NCI-H2227 (cell line): ENCODE measurements at regions not wholly inside any gene's neighbourhood (a gene's known extent, or its start where the extent isn't known, plus 50 kb on each side); places are given as distances from the start of the nearest gene placed in this dataset.
"Not testable (repeated sequence)": the region's sequence is repeated elsewhere in the genome, so short reads cannot be mapped to it uniquely, and the experiment has no call there.

Experiments used
- DNase-seq: peaks from one replicate; lab custom pipeline; 2025; ENCODE audit not compliant: unreplicated experiment; lab: John Stamatoyannopoulos, UW

DNA sequence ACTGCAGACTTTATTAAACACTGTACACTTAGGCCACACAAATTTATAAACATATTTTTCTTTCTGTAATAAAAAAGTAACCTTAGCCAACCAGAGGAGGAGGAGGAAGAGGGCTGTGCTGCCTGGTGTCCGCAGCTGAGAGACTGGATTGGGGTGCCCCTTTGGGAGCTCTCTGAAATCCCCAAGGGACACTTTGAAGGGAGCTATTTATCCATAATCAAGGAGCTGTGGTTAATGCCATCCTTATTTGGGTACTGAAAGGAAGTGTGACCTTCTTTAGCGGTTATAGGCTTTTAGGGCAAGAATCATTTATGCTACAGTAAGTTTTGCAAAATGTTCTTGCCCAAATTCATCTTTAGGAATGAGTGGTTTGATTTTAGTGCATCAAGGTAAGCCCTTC lies 125.8 kb downstream of the RASSF10 start:
- DNase-seq = no peak

DNA sequence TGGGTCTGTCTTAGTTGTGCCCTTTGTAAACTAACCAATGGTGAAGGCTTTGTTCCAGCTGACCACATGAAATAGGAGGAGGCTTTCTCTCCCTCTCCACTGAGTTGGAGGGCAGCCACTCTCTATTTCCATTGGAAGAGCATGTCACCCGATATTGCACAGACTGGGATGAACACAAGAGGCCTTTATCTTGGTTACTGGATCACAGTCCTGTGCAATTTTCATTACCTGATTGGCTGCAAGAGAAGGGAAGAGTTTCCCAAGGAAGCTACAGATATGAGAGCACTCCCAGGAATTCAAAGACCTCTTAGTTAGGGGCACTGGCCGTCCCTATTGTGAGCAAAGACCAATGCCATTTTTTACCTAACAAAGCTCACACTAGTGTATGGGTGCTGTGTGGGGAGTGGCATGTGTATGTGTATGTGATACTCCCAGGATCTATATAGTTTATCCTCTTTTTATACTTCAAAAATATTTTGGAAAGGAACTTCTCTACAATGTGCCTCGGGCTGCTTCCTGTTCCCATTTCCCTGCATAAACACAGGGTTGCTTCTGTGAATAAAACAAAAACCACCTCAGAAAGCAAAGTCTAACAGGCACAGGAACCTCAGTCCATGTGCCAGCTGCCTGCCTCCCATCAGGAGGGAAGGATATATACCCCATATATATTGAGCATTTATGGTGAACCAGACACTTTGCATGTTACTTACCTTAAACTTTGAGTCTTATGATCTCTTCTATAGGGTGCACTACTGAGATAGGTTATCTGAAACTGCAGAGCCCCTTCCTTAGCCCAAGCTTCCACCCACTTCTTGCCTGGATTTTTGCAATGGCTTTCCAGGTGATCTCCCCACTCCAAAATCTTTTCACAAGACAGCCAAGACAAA lies 126.5 kb downstream of the RASSF10 start:
- no peak for DNase-seq

GRCh38 chr11:13136272-13136596 lies 127.1 kb downstream of the RASSF10 start:
- DNase-seq = no peak

DNA sequence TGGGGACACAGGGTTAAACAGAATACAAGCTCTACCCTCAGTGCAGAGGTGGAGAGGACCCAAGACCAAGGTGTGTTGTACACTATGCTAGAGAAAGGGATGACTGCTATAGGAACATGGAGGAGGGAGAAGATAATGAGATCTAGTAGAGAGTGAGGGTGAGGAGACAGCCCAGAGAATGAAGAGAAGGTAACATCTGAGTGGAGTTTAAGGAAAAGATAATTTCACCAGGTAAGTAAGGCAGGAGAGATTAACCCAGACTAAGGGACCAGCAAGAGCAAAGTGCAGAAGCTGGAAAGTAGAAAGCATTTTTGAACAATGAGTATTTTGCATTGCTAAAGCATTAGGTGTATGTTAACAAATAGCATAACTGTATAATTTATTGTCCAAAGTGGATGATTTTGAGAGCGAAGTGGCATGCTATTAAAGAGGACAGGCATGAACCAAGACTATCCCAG lies 128.8 kb downstream of the RASSF10 start:
- no peak for DNase-seq

- not testable (repeated sequence) for DNase-seq
Measured at GRCh38 chr11:13139085-13139484, 130.0 kb downstream of the RASSF10 start.

GRCh38 chr11:13140028-13140870 lies 131.1 kb downstream of the RASSF10 start:
- DNase-seq = peak; percentile 33

- DNase-seq = no peak
Measured at GRCh38 chr11:13140873-13141655, 131.9 kb downstream of the RASSF10 start.

DNA sequence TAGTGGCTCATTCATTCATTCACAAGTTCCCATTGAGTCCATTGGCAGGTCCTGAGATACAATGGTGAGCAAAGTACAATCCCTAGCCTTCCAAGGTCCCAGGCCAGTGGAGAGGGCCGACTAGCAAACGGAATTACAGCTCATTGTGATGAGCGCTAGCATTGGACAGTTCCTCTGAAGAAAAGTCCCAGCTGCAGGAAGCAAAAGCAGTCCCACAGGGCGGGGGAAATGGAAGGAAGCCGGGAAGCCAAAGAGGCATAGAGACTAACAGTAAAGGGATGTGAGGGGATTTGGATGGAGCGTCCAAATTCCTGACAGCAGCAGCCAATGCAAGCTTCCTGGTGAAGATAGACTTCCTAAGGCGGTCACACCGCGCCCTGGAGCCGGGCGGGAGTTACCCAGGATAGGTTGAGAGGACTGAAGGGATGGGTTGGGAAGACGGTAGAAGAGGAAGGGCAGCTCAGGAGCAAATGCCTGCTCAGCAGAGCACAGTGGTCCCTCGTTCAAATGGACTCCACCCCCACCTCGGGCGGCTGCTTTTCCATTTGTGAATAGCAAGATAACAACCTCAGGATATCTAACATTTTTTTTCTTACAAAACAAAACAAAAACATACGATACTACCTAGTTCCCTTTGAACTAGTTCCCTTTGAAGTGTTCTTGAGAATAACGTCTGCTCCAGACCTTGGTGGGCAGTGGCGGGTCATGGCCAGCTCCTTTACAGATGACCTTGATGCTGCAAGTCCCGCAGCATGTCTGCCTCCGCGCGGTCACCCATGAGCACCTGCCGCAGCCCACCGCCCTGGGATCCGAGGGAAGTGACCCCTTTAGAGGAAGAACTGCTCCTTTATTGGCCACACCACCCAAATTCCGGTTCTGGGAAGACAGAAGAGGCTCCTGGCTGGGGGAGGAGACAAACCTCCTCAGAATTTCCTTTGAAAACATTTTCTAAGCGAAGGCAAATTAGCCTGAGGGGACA lies 132.9 kb downstream of the RASSF10 start:
- no peak for DNase-seq

DNA sequence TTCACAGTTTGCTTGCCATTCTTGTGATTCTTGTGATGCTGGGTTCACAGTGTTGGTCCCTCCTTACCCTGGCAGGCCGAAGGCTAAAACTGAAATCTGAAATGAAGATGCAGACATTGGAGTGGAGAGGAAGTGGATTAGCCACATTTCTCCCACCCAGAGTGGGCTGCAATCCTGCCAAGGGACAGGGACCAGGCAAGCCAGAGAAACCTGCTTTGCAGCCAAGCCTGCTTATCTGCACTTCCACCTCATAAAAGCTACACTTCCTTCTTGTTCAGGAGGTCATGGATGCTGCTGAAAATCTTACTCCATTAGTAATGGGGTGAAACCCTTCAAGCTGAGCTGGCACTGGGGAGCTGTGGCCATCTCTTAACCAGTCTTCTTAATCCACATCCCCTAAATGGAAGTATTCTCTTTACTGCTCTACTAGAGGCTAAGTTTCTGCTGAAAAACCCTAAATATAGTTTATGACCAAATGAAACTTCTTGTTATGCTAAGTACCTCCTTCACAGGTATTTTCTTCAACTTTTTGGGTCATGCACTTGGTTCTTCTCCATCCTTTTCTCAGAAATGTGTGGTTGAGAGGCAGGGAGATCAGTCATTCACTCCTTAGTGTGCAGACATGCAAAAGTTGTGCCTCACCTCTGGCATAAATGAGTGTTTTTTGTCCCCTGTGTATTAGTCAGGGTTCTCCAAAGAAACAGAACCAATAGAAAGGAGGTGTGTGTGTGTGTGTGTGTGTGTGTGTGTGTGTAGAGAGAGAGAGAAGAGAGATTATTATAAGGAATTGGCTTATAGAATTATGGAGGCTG lies 133.9 kb upstream of the BMAL1 start:
- DNase-seq = no peak

GRCh38 chr11:13145461-13145860 lies 132.1 kb upstream of the BMAL1 start:
- no peak for DNase-seq

- DNase-seq = no peak
Measured at GRCh38 chr11:13149991-13150390, 127.6 kb upstream of the BMAL1 start.

DNA sequence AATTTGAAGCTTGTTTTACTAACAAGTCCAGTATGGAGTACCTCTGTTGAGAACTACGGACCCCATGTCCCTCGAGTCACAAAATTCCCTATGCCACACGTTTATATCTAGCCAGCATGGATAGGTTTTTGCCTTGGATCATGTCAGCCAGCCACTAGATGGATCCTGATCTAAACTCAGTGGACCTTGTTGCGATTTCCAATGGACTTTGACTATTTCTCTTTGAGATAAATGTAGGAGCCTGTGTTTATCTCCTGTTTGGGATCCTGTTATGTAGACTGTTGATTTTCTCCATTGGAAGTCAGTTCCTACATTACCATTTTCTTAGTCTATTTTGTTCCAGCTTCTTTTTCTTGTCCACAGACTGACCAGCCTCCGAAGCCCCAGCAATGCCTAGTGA lies 127.1 kb upstream of the BMAL1 start:
- no peak for DNase-seq

- no peak for DNase-seq
Measured at GRCh38 chr11:13152264-13152663, 125.3 kb upstream of the BMAL1 start.

GRCh38 chr11:13152736-13153541 lies 124.7 kb upstream of the BMAL1 start:
- DNase-seq = peak; percentile 17

GRCh38 chr11:13154374-13154773 lies 123.2 kb upstream of the BMAL1 start:
- not testable (repeated sequence) for DNase-seq

DNA sequence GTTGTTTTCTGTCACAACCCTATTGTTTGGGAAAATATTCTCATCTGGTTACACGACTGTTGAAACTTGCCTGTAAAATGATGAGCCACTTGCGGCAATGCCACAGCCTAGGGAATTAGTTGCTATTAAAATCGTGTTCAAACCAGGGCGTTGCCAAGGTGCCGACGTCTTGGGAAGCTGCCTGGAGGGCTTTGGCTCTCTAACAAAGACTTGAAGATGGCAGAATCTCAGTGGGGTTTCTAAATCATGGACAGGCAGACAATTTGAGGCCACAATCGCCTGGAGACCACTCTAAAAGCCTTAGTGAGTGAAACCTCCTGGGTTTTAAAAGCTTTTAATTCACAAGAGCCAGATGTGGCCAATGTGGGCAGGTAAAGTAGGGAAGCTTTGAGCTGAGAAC lies 117.2 kb upstream of the BMAL1 start:
- peak; percentile 86 for DNase-seq

DNA sequence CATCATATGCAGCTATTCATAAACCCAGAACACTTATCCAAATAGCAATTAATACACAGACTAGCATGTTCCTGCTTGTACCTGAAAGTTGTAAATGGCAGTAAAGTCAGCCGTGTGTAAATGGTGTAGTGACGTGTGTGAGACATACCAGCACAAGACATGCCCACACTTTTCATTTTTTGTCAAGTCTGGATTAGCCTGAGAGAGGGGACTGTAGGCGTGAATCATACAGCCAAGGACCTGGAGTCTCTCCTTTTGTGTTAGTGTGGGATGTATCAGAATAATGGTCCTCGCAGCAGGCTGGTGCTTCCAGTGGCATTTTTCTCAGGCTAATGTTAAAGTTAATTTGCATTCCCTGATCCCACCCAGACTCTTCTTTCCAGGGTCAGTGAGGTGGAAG lies 116.8 kb upstream of the BMAL1 start:
- peak; percentile 68 for DNase-seq

DNA sequence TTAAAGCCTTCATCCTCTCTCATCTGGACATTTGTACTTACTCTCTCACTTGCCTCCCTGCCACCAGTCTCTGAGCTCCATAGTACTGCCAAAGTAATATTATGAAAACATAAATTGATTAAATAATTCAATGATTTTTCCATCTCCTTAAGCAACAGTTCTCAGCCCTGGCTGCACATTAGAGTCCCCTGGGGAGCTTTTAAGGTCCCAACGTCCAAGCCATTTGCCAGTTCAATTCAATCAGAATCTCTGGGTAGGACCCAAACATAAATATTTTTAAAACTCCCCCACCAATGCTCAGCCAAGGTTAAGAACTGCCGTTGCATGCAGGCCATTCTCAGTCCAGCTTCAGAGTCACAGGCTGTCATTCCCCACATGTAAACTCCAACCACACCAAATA lies 114.4 kb upstream of the BMAL1 start:
- DNase-seq = no peak
